Pulmonary artery endothelial cell (primary cell): ENCODE measurements at regions not wholly inside any gene's neighbourhood (a gene's known extent, or its start where the extent isn't known, plus 50 kb on each side); places are given as distances from the start of the nearest gene placed in this dataset.

Experiments
- DNase-seq: peaks from one replicate; pipeline ENCODE4 v3.0.0-alpha.2; 2011; ENCODE audit warnings: low read depth, low spot score

GRCh38 chr2:2998971-2999370, 378.6 kb downstream of the EIPR1 start:
- DNase-seq, result no peak

GRCh38 chr2:2993172-2993692, 384.4 kb downstream of the EIPR1 start:
- no peak for DNase-seq

GRCh38 chr2:2992634-2993033, 385.0 kb downstream of the EIPR1 start:
- DNase-seq, result no peak

- DNase-seq, result no peak
Measured at GRCh38 chr2:2985020-2985419, 392.6 kb downstream of the EIPR1 start.

GRCh38 chr2:2981000-2981399, 396.6 kb downstream of the EIPR1 start:
- DNase-seq, result no peak

- DNase-seq, result no peak
Measured at GRCh38 chr2:2974982-2975381, 402.6 kb downstream of the EIPR1 start.

GRCh38 chr2:2960441-2961133, 417.0 kb downstream of the EIPR1 start:
- no peak for DNase-seq

- DNase-seq, result no peak
Measured at GRCh38 chr2:2950403-2950952, 427.1 kb downstream of the EIPR1 start.

- no peak for DNase-seq
Measured at GRCh38 chr2:2947406-2947805, 430.2 kb downstream of the EIPR1 start.

- DNase-seq, result no peak
Measured at GRCh38 chr2:2942906-2943305, 434.7 kb downstream of the EIPR1 start.

GRCh38 chr2:2942225-2942624, 435.4 kb downstream of the EIPR1 start:
- no peak for DNase-seq

- no peak for DNase-seq
Measured at GRCh38 chr2:2941205-2941604, 436.4 kb downstream of the EIPR1 start.

GRCh38 chr2:2940702-2941101, 436.9 kb downstream of the EIPR1 start:
- DNase-seq, result no peak

GRCh38 chr2:2940061-2940460, 437.6 kb downstream of the EIPR1 start:
- DNase-seq, result no peak

- DNase-seq, result no peak
Measured at GRCh38 chr2:2939078-2939795, 438.4 kb downstream of the EIPR1 start.

GRCh38 chr2:2938481-2938880, 439.1 kb downstream of the EIPR1 start:
- no peak for DNase-seq

- no peak for DNase-seq
Measured at GRCh38 chr2:2935445-2936149, 442.0 kb downstream of the EIPR1 start.

- no peak for DNase-seq
Measured at GRCh38 chr2:2933426-2933825, 444.2 kb downstream of the EIPR1 start.

GRCh38 chr2:2932692-2933305, 444.8 kb downstream of the EIPR1 start:
- no peak for DNase-seq

GRCh38 chr2:2932189-2932588, 445.4 kb downstream of the EIPR1 start:
- no peak for DNase-seq

GRCh38 chr2:2931318-2932075, 446.1 kb downstream of the EIPR1 start:
- DNase-seq, result no peak
